Transverse colon (tissue), 4 donors: ENCODE measurements at regions not wholly inside any gene's neighbourhood (a gene's known extent, or its start where the extent isn't known, plus 50 kb on each side); places are given as distances from the start of the nearest gene placed in this dataset.

Experiments
- DNase-seq: peaks from one replicate; pipeline ENCODE4 v3.0.0-alpha.2; 2019
- H3K27ac ChIP-seq, 4 donors: fragments of 200-600 bp; sonication (generic); 2 replicates each; pipeline ENCODE4 v1.5.1; 2016 to 2018; ENCODE audit warnings: inconsistent platforms in 4 of 4
- H3K27me3 ChIP-seq: fragments of 200-600 bp; sonication (generic); 2 replicates; pipeline ENCODE4 v1.5.1; 2017; ENCODE audit warnings: inconsistent platforms
- H3K36me3 ChIP-seq, 4 donors: fragments of 200-600 bp; sonication (generic); 2 replicates each; pipeline ENCODE4 v1.5.1; 2017 to 2019; ENCODE audit warnings: inconsistent platforms in 4 of 4
- H3K4me1 ChIP-seq, 4 donors: fragments of 200-600 bp; sonication (generic); 2 replicates each; pipeline ENCODE4 v1.5.1; 2017 to 2020; ENCODE audit warnings: inconsistent platforms in 4 of 4
- H3K4me3 ChIP-seq, 4 donors: fragments of 200-600 bp; sonication (generic); 1 replicate in 1 of 4; 2 replicates in 3 of 4; pipeline versions ENCODE4 v1.5.1 to v1.6.1; 2017 to 2019; ENCODE audit warnings: inconsistent platforms in 4 of 4
- H3K9me3 ChIP-seq, 2 donors: fragments of 200-600 bp; sonication (generic); 2 replicates each; pipeline ENCODE4 v1.5.1; 2017 to 2019; ENCODE audit warnings: inconsistent platforms in 2 of 2
- EP300 ChIP-seq: sonication (generic); formaldehyde crosslinking; IDR thresholded peaks from one replicate; pipeline ENCODE4 v1.6.1; 2017; ENCODE audit warnings: antibody characterized with exemption, low read depth
- POLR2A ChIP-seq: fragments of 450-650 bp; IDR thresholded peaks from one replicate; pipeline ENCODE4 v1.6.1; 2016; ENCODE audit warnings: antibody characterized with exemption, mild to moderate bottlenecking, moderate library complexity
- POLR2AphosphoS5 ChIP-seq, 3 donors: sonication (generic); formaldehyde crosslinking; IDR thresholded peaks; one replicate each; pipeline ENCODE4 v1.6.1; 2016; ENCODE audit warnings: antibody characterized with exemption in 3 of 3
- whole genome bisulfite sequencing, 2 donors: methylation state at CpG; one replicate each; pipeline ENCODE4 v1.1.5; 2018; ENCODE audit warnings: low coverage in 1 of 2; 5-methylcytosine and 5-hydroxymethylcytosine counted together
- in situ Hi-C, 4 donors: fragments of 200-750 bp; cut with MboI; loops; one replicate each; pipeline versions ENCODE4 v1.15.0 to v1.15.1; 2017; ENCODE audit warnings: low sequenced_read_pairs in 3 of 4, low pct_ligation_motif_present in 1 of 4, low pct_unique_long_range_greater_than_20kb in 1 of 4
- intact Hi-C: fragments of 100-400 bp; cut with DNase I; formaldehyde crosslinking; loops from one replicate; pipeline ENCODE4 v1.15.1; 2023; ENCODE audit warnings: low total_unique reads
- TF ChIP-seq, protein P1 (sequence below), 5 experiments: fragments of 200-600 bp in 3 of 5; fragments of 450-650 bp in 2 of 5; sonication (generic) in 3 of 5; IDR thresholded peaks; 1 replicate in 2 of 5; 2 replicates in 3 of 5; pipeline ENCODE4 v1.5.1; 2016 to 2017; ENCODE audit warnings: antibody characterized with exemption in 5 of 5, inconsistent platforms in 3 of 5, mild to moderate bottlenecking in 2 of 5, moderate library complexity in 1 of 5

DNA sequence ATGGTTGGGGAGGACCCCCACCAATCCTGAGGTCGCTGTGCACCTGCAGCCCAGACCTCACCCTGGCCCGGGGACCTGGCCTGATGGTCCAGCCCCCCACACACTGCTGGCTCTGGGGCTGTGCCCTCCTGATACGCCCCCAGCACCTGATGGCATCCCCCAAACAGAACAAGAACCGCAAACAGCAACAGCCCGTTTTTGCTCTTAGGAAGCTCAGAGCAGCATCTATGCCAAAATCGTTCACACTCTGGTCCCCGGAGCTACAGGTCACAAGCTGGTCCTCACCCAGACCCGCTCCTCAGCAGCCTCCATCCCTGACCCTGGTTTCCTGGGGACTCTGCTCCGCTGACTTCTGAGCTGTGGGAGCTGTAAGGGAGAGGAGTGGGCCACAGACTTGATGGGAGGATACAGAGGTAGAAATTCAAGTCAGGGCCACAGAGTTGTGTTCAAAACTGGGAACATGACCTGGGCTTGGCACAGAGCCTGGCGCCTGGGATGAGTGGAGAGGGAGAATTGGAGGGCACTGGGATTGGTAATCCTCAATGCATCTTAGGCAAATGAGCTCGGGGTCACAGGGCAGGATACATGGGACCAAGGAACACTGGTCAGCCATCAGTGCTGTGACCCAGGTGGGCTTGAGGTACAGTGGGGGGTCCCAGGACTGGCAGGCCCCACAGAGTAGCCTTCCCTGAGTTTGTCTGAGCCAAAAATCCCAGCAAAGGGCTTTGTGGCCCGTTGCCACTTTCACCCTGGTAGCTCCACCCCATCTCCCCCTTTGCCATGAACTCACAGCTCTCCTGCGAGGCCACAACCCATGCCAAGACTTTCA, 170.9 kb upstream of the RTL1 start:
- H3K27me3 ChIP-seq: peaks cover 40% of the 10 kb centered on the region
- TF ChIP-seq POLR2AphosphoS5 (IDR thresholded peaks at IDR 0.05): no peak
- TF ChIP-seq, protein P1, sequence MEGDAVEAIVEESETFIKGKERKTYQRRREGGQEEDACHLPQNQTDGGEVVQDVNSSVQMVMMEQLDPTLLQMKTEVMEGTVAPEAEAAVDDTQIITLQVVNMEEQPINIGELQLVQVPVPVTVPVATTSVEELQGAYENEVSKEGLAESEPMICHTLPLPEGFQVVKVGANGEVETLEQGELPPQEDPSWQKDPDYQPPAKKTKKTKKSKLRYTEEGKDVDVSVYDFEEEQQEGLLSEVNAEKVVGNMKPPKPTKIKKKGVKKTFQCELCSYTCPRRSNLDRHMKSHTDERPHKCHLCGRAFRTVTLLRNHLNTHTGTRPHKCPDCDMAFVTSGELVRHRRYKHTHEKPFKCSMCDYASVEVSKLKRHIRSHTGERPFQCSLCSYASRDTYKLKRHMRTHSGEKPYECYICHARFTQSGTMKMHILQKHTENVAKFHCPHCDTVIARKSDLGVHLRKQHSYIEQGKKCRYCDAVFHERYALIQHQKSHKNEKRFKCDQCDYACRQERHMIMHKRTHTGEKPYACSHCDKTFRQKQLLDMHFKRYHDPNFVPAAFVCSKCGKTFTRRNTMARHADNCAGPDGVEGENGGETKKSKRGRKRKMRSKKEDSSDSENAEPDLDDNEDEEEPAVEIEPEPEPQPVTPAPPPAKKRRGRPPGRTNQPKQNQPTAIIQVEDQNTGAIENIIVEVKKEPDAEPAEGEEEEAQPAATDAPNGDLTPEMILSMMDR (IDR thresholded peaks at IDR 0.05): no peak
- no peak for TF ChIP-seq EP300
- TF ChIP-seq POLR2A: no peak
- peaks cover 0 to 13% (median 0%) of the 10 kb centered on the region in 4 donors for H3K4me1 ChIP-seq
- H3K9me3 ChIP-seq: no peaks in the 10 kb centered on the region
- in situ Hi-C loops (no loop called here), intact Hi-C loops (no loop called here)
- DNase-seq: no peak
- no peaks in the 10 kb centered on the region for H3K36me3 ChIP-seq
- WGBS, 2 donors: 79 to 85% methylated on average over 5 to 13 of the region's 13 CpGs
- H3K27ac ChIP-seq: no peak overlapping the region
- no peak overlapping the region for H3K4me3 ChIP-seq

DNA sequence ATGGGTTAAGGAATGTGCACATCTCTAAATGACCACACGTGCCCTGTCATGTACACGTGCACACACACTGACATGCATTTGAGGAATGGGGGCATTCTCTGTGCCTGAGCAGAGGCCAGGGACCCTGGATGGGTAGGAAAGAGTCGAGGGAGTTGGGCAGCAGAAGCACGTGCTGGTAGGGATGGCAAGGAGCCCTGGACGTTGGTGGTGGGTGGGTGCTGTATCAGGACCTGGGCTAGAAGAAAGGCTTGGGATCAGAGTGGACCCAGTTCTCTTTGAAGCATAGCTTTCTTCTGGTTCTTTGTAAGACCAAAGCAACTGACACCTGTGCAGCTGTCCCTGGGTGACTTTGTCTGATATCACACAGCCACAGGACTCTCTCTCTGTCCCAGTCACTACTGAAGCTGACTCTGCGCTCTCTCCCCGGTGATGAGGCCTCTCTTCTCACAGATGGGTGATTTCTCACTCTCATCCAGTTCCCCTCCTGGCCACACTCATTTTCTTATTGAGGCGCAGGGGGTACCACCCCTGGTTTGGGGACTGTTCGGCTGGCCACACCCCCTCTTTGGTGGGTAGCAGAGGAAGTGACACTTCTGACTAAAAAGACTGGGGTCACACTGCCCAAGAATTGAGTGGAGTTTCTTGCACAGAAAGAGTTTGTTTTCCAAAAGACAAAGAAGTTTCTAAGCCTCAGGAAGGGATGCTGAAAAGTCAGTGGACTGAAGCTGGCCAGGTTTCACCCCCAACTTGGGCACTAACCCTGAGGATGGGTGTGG, 171.7 kb upstream of the RTL1 start:
- intact Hi-C loops (no loop called here), in situ Hi-C loops (no loop called here)
- Histone ChIP-seq H3K4me1 (peaks cover 0 to 13% (median 0%) of the 10 kb centered on the region in 4 donors), H3K36me3 (no peaks in the 10 kb centered on the region), H3K27ac (no peak overlapping the region), H3K27me3 (peaks cover 48% of the 10 kb centered on the region), H3K9me3 (no peaks in the 10 kb centered on the region), H3K4me3 (no peak overlapping the region)
- TF ChIP-seq POLR2A (no peak), EP300 (no peak), POLR2AphosphoS5 (IDR thresholded peaks at IDR 0.05) (no peak)
- TF ChIP-seq, protein P1 (IDR thresholded peaks at IDR 0.05): no peak
- 73% methylated on average over 9 of the region's 9 CpGs; no CpG with 5 or more reads in 1 of the 2 donors for WGBS, 2 donors
- DNase-seq: no peak

DNA sequence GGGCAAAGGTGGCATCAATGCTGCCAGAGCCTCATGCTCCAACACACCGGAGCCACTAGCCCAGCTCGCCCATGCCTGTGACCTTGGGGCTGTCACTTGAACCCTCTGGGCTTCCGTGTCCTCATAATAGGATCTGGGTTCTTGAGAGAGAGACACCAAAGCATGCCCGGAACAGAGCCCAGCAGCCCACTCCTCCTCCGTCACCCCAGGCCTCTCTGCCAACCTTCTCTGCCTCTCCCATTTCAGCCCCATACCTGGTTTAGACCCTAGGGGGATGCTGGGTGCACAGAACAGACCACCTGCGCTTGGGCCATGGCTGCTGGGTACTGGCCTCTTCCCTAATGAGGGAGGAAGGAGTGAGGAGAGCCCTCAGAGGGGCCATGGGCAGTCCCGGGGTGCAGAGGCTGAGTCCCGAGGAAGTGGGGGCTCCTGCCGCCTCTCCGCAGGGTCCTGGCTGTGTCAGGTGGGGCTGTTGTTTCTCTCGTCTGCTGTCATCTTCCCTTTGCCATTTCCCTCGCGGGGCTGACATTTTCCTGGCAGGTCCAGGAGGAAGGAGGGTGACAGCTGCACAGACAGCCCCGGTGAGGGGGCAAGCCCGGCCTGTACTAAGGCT, 172.4 kb upstream of the RTL1 start:
- H3K4me1 ChIP-seq: peaks cover 0 to 13% (median 0%) of the 10 kb centered on the region in 4 donors
- in situ Hi-C loops (no loop called here), intact Hi-C loops (no loop called here)
- no peaks in the 10 kb centered on the region for H3K9me3 ChIP-seq
- H3K4me3 ChIP-seq: no peak overlapping the region
- H3K27me3 ChIP-seq: peaks cover 54% of the 10 kb centered on the region
- no peaks in the 10 kb centered on the region for H3K36me3 ChIP-seq
- WGBS, 2 donors: 62% methylated on average over 15 of the region's 15 CpGs; no CpG with 5 or more reads in 1 of the 2 donors
- TF ChIP-seq EP300: no peak
- TF ChIP-seq, protein P1 (IDR thresholded peaks at IDR 0.05): no peak
- no peak for TF ChIP-seq POLR2A
- no peak for TF ChIP-seq POLR2AphosphoS5 (IDR thresholded peaks at IDR 0.05)
- no peak for DNase-seq
- no peak overlapping the region for H3K27ac ChIP-seq
